Stimulated activated CD4-positive, alpha-beta T cell treated with anti-CD3 and anti-CD28 coated beads, Interleukin-12 subunit alpha, Interleukin-12 subunit beta, amount 100 ng/mL, for 4 hours (primary cell): ENCODE measurements at regions not wholly inside any gene's neighbourhood (a gene's known extent, or its start where the extent isn't known, plus 50 kb on each side); places are given as distances from the start of the nearest gene placed in this dataset.
"Not testable (repeated sequence)": the region's sequence is repeated elsewhere in the genome, so short reads cannot be mapped to it uniquely, and the experiment has no call there.

ENCODE experiments used
- DNase-seq: peaks from one replicate; pipeline ENCODE4 v3.0.0-alpha.2; 2020

DNA sequence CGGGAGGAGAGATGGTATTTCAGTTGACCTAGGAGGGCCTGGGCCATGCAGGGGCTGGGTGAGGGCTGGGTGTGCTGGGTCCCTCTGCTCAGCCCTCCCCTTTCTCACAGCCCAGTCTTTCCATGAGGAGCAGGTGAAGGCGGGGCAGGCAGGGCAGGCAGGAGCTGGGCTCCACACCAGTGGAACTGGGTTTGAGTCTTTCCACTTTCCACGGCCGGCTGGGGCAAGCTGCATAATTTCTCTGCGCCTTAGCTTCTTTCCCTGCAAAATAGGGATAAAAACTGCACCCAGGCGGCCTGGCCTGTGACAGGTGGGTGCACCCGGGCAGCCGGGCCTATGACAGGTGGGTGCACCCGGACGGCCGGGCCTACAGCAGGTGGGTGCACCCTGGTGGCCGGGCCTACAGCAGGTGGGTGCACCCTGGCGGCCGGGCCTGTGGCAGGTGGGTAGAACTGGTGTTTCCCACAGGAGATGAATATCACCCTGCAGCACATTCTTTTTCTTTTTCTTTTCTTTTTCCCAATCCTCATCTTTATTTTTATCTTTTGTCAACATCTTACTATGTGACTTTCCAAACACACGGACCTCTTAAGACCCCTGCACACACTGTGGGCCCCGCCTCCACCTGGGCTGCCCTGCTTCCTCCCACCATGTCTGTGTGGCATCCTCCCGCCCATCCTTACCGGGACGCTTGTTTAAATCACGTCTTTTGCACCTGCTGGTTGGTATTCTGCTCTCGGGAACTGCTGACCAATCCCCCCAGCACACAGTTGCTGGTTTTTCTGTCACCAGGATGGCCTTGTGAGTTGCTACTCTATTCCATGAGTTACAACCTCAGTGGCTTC lies 111.3 kb downstream of the NPIPB11 start:
- DNase-seq = not testable (repeated sequence)

DNA sequence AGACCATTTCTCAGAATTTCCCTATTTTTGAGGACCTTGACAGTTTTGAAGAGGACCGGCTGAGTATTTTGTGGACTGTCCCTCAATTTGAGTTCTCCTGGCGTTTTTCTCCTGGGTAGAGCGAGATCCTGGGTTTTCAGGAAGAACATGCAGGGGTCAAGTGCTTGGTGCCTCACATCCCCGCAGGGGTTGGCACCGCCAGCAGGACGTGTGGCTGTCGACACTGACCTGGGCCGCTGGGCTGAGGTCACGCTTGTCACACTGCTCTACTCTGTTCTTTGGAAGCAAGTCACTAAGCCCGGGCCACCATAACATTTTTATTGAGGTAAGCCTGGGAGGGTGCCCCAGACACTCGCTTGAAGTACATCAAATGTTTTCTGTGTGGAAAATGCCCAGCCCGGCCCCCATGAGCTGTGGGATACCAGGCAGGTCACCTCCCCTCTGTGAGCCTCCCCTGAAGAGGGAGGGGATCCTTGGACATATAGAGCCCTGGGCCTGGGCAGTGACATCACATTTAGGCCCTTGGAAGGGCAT lies 112.0 kb downstream of the NPIPB11 start:
- DNase-seq = not testable (repeated sequence)

DNA sequence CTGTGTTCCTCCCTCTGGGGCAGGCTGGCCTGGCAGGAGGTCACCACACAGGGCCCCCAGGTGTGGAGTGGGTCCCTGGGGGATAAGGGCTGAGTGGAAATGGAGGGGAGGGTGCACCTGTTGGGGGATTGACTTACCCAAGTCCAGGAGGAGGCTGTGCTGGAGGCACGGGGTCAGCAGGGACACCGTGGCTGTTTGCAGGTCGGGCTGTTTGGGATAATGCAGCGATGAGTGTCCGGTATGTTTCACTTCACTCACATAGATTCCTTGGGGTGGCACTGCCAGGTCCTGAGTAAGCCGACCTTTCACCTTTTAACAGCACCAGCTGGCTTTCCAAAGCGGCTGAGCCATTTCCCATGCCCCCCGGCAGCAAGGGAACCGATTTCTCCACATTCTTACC lies 113.0 kb downstream of the NPIPB11 start:
- DNase-seq = not testable (repeated sequence)

DNA sequence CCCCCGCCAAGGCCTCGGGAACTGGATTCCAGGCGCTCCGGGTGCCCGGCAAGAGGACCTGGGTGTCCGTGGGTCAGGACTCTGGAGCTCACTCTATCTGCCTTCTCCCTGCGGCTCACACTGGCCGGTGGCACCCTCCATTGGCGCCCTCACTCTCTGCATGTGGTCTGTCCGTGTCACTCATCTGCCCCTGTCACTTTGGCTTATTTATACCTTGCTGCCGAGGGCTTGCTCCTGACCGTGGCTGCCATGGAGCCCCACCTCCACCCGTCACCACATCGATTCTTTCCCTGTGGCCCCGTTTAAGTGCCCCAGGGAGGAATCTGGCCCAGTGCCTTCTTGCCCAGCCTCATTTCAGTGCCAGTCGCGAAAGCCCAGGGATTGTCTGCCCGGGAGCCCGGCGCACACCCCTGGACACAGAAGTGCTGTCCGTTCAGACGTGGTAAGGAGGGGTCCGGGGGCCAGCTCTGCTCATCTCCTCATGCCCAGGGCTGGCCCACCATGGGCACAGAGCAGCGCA lies 113.5 kb downstream of the NPIPB11 start:
- not testable (repeated sequence) for DNase-seq

DNA sequence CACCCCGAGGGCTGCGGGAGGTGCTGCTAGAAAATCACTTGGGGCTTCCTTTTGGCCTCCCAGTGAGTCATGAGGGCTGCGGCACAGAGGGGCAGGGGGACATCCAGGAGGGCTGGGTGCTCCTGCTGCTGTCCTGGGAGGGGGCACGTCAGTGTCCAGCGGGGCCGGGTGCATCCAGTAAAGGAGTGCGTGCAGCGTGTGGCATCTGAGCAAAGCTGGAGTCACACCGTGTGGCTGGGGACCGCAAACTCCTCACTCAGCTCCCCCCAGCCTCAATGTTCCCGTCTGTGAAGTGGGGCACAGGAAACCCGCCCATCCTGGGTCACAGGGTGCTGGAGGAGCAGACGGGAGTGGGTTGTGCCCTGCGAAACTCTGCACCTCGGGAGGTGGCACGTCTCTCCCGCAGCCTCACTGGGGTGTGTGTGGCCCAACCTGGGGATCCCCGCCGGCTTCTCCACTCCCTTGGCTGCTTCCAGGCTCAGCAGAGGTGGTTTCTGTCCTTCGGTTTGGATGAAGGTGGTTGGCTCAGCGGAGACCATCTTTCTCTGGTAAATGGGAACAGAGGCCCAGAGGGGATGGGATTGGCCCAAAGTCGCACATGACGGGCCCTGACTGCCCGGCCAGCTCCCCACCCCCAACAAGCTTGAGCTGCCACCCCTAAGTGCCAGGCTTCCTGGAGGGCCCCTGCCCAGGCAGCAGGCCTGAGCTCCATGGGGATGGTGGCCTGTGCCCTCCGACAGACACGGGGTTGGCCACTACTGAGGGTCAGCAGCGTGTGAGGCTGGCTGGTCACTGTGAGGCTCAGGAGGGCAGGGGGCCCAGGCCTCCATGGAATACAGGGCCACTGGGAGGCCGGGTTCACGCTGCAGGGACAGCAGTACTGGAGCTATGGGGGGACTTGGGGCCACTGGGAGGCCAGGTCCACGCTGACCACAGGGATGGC lies 114.9 kb downstream of the NPIPB11 start:
- not testable (repeated sequence) for DNase-seq

DNA sequence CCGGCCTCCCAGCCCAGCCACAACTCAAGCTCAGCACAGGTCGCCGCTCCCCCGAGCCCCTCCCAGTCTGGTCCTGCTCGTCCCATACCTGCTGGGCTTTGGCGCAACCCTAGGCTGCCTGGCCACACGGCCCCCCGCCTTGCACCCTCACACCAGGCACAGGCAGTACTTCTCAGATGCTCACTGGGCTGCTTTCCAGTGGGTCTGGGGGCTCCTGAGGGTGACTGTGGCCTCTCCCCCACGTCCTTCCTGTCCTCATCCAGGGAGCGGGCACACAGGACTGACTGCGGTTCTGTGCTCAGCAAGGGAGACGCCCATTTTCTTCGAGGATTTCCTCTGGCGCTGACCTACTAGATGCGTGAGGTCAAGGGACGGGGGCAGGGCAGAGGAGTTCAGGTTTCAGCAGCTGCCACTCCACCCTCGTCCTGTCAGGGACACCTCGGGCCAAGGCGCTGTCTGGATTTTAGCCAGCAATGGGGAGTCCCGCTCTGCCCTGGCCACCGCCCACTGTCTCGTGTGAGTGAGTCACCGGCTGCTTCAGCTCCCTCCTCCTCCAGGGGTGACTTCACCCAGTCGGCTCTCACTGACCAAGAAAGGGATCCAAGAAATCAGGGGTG lies 115.8 kb downstream of the NPIPB11 start:
- DNase-seq = peak; percentile 51

DNA sequence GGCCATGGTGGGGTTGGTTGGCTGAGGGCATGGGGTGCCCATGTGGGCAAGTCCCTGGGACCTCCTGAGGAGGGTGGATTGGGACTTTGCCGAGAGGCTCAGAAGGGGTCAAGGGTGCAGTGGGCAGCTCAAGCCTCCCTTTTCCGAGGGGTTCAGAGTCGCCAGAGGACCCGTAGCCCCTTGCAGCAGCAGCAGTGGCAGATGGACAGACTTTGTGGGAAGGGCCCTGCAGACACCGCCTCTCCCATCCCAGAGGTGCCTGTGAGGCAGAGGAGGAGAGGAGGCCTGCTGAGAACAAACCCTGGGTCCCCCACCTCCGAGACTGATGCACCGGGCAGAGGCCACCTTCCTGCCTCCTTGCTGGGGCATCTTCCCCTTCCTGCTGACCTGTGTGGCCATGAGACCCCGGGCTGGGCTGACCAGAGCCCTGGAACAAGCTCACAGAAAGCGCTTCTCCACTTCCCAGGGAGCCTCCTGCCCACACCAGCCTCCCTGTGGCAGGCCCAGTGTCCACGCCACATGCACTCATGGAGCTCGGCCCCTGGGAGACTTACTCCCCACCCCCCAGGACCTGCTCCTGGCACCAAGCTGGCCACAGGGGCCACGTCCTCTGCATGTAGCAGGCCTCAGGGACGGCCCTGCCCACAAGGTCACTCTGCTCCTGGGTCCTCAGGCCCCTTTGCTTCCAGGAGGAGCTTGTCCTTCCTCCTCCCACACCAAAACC lies 116.8 kb downstream of the NPIPB11 start:
- DNase-seq = not testable (repeated sequence)

DNA sequence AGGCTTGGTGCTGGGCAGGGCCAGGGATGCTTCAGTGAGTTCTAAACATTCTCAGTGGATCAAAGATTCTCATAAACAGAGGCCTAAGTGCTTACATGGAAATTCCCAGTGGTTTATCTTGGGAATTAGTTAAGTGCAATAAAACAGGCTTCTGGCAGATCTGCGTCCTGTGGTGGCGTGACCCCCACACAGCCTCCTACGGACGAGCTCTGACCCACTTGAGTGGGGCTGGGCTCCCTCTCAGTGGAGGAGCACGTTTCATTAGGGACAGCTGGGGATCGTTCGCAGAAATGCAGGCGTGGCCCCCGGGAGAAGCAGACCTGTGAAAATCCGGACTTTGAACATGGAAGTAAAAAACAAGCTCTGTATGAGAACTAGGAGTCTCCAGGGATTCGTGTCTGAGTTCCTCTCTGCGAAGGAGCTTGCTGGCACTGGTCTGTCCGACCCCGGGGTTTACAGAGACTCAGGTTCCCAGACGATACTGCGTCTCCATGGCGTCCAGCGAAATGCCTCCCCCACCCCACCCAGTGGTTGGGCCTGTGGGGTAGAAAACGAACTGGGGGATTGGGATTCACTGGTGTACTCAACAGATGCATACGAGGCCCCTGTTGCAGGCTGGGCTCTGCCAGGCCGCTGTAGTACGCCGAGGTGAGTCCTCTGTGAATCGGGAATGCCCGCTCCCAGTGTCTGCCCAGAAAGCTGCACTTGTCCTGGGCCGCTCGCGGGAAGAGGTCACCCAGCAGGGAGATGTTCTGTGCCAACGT lies 117.6 kb downstream of the NPIPB11 start:
- not testable (repeated sequence) for DNase-seq

DNA sequence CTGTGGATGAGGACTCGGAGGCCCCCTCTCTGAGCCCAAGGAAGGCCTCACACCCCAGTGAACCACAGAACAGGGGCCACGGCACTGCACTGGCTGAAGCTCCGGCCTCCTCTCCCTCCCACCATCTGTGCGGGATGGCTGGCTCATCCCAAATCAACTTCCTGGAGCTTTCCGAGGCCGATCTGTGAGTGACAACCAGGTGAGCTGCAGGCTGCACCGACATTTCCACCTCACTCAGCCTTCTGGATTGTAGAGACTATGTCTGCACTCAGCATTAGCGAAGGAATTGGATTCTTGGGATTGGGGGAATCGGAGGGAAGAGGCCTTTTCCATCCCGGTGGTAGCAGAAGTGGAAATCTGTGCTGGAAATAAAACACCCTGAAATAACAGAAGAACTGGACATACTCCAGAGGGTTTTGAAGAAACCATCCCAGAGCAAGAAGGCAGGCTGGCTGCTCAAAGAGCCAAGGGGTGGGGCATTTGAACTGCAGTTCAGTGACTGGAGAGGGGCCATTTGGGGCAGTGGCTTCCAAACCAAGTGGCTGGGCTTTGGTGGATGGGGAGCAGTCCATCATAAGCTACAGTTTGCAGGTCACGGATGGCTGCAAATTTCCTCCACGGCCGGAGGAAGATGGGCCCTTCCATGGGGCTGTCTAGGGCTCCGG lies 118.5 kb downstream of the NPIPB11 start:
- DNase-seq = not testable (repeated sequence)

DNA sequence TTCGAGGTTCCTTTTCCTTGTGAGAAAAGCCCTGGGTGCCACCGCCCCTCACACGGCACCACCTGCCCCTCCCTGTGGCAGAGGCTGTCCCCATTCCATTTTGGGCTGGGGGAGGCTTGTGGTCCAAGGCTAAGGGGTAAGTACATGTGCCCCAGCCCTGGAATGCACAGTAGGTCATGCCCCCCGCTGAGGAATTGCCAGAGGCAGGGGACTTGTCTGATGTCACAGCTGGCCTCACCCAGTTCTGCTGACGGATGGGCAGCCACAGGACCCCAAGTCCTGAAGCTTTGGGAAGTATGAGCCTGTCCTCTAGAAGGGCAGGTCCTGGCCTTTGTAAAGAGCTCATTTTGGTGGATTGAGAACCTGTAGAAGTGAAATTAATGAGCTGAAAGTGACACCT lies 119.3 kb downstream of the NPIPB11 start:
- DNase-seq = not testable (repeated sequence)

DNA sequence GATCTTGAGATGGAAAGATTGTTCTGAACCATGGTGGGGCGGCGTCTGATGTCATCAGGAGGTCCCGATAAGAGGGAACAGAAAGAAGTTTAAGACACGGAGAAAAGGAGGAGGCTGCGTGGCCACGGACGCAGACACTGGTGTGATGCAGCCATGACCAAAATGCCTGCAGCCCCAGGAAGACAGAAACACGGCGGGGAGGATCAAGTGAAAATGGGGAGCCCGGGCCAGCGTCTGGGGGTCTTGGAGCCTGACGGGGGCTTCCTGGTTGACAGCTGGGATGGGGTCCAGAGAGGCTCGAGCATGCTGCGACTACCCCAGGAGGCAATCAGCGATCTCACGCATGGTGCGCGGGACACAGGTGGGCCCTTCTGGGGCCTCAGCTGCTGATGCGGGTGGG lies 119.7 kb downstream of the NPIPB11 start:
- DNase-seq = not testable (repeated sequence)

DNA sequence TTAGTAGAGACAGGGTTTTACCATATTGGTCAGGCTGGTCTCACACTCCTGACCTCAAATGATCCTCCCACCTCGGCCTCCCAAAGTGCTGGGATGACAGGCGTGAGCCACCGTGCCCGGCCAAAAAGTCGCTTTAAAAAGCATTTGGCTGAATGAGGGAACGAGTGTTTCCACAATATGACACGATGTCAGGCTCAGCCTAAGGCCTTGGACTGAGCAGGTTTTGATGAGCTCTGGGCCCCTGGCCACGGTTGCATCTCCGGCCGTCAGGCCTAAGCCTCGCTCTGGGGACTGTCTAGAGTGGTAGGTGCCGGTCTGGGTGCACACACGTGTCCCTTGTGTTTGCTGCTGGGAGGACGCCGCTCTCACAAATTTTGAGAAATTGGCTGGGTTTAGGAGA lies 120.3 kb downstream of the NPIPB11 start:
- DNase-seq = not testable (repeated sequence)

DNA sequence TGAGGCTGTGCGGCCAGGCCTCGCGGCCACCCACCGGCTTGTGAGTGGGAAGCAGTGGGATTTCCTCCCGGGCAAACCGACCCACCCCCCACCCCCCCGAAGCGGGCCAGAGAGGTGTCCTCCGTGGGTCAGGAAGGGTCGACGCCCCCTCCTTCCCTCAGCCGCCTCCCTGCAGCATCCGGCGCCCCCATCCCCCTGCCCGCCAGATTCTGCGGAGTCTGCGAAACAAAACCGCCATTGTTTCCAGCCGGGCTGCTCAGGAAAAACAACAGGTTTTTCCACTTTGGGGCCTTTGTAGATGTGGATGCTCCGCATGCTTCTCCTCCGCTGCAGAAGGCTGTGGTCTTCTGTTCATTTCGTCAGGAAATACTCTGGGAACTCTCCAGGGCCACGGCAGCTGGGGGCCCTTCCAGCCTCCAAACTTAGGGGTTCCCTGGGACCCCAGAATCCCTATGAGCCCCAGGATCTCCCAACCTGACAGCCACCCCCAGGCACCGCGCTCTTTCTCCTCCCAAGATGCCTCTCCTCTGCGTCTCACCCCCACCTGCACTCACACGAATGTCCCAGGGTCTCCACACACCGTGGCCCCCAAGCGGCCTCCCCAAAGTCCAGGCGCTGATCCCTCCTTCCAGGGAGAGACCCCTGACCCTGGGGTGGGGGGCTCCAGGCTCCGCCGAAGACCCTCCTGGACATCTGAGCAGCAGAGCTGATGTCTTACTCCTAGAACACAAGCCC lies 121.2 kb downstream of the NPIPB11 start:
- DNase-seq = not testable (repeated sequence)

DNA sequence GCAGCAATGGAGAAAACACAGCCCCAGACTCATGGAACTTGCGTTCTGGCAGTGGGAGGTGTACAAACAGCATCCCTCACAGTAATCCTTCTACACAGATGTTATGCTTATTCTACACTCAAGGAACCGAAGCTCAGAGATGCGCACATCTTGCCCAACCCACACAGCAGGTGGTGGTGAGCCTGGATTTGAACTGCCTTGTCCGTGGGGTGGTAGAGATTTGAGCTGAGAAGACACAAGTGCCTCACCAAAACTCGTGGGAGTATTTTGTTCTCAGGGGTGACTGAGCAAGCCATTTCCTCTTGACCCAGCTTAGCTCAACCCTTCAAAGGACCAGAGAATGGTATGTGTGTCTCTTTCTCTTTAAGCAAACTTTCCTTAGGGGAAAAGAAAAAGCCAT lies 121.8 kb downstream of the NPIPB11 start:
- DNase-seq = not testable (repeated sequence)

DNA sequence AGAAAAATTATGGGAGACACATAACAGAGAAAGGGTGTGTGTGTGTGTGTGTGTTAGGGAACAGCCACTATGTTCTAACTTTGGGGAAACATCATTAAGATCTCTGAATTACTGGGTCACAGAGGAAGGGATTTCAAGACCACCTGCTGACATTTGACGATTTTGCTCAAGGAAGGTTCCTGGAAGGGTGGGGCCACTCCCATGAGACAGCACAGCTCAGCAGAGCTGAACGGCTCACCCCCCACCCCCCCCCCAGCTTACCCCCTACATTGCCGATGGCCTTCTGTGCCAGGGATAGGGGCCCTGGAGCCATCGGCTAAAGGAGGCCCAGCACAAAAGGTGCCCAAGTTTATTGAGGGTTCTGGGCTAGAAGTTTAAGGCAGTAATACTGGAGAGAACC lies 122.4 kb downstream of the NPIPB11 start:
- DNase-seq = not testable (repeated sequence)

DNA sequence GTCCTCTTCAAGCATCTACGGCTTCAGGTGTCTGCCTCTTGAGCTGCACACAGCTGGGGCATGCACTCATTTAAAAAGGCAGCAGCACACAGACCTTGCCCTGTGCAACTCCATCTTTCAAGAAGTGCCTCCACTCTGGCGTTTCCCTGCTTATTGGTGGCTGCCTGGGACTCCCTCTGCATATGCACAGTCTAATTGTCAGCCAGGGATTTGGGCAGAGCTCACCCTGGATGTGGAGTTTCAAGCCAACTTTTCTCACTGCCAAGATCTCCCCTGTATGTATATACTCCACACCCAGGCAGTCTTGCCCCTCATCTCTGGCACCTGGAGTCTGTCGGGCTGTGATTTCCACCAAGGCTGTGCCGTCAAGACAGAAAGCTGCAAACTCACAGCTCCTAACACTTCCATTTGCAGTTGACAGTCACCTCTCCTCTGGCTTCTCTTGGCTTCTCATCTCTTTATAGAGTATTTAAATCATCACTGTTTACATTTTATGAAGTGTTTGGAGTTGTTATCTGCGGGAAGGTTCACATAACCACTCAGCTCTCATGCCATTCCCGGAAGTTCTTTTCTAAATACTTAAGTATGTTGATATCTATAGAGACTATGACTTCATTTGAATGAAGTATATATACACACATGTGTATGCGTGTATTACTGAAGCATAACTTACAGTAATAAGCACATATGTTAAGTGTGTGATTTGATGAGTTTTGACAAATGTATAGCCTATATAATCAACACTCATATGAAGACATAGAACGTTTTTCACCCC lies 128.2 kb downstream of the NPIPB11 start:
- not testable (repeated sequence) for DNase-seq

DNA sequence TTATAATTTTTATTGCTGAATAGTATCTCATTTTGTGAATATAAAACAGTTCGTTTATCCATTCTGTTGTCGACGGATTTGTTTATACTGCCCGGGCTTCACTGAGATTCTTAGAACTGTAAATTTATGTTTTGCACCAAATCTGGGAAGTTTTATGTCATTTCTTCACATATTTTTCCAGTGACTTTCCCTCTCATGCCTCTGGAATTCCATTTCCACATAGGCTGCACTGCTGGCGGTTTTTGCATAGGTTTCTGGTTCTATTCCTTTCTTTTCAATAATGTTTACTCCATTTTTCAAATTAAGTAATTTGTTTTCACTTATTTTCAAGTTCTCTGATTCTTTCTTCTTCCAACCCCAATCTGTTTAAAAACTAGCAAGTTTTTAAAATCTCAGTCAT lies 130.1 kb downstream of the NPIPB11 start:
- DNase-seq = not testable (repeated sequence)

DNA sequence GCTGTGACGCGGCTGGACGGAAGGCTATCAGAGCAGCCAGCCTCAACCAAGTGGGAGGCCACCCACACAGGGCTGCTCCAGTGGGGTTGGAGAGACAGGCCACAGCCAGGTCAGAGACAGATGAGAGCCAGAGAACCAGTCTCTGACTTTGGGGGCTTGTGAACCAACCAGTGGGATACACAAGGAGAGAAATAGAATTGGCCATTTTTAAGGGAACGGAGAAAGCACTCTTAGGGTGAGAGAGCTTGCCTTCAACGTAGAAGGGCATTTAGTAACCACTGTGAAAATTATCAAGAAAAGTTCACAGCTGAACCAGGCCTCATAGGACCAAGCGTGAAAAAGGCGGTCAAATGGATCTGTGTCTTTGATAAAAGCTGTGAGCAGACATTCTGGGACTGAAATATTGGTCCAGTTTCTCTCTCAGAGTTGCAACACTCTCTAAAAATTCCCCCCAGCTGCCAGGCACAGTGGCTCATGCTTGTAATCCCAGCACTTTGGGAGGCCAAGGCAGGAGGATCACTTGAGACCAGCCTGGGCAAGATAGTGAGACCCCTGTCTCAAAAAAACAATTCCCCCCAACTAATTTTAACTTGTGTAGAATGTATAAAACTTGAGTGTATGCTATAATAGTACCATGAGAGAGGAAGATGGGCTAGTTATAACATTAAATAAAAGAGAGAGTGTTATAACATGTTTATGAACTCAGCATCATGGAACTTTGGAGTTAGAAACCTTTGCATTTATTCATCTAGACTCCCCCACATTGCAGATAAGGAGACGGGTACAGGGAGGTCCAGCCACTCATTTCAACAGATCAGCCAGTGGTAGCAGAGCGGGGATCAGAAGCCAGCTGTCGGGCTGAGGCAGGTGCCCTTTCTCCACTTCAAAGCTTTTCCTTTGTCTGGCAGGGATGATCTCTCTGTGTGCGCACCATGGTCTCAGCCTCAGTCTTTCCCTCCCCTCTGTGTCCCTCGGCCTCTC lies 132.2 kb downstream of the NPIPB11 start:
- not testable (repeated sequence) for DNase-seq
